Skeletal muscle tissue (tissue), 3 donors: ENCODE measurements at regions not wholly inside any gene's neighbourhood (a gene's known extent, or its start where the extent isn't known, plus 50 kb on each side); places are given as distances from the start of the nearest gene placed in this dataset.
A peak's percentile ranks its signal among the peaks of the same experiment; 100 is the strongest.
"Not testable (repeated sequence)": the region's sequence is repeated elsewhere in the genome, so short reads cannot be mapped to it uniquely, and the experiment has no call there.

Source experiments
- H3K27ac ChIP-seq: one replicate; pipeline ENCODE4 v1.7.0; 2013; ENCODE audit warnings: mild to moderate bottlenecking, low read depth, low read length, inconsistent platforms
- H3K27me3 ChIP-seq, 3 donors: one replicate each; pipeline ENCODE4 v1.7.0; 2013; ENCODE audit warnings: low read length in 3 of 3; ENCODE audit not compliant: control insufficient read depth in 3 of 3, insufficient read depth in 3 of 3
- H3K36me3 ChIP-seq, 3 donors: one replicate each; pipeline ENCODE4 v1.7.0; 2013; ENCODE audit warnings: low read length in 3 of 3; ENCODE audit not compliant: control insufficient read depth in 3 of 3, insufficient read depth in 3 of 3
- H3K4me1 ChIP-seq, 3 donors: one replicate each; pipeline ENCODE4 v1.7.0; 2013; ENCODE audit warnings: low read length in 3 of 3, mild to moderate bottlenecking in 3 of 3; ENCODE audit not compliant: control insufficient read depth in 3 of 3, insufficient read depth in 3 of 3
- H3K4me3 ChIP-seq, 3 donors: one replicate each; pipeline ENCODE4 v1.7.0; 2013; ENCODE audit warnings: low read length in 3 of 3
- H3K9ac ChIP-seq, 3 donors: one replicate each; pipeline ENCODE4 v1.7.0; 2013; ENCODE audit warnings: low read length in 3 of 3, mild to moderate bottlenecking in 3 of 3, moderate library complexity in 2 of 3, low read depth in 1 of 3
- H3K9me3 ChIP-seq, 3 donors: one replicate each; pipeline ENCODE4 v1.7.0; 2013; ENCODE audit warnings: low read length in 3 of 3; ENCODE audit not compliant: control insufficient read depth in 3 of 3
- donor health status: Osteomylitis.

- no peaks in the 10 kb centered on the region for H3K9me3 ChIP-seq
- peaks cover 4 to 8% (median 8%) of the 10 kb centered on the region in 3 donors for H3K4me1 ChIP-seq
- H3K9ac ChIP-seq = no peak overlapping the region
- H3K27me3 ChIP-seq = peaks cover 0 to 3% (median 0%) of the 10 kb centered on the region in 3 donors
- H3K27ac ChIP-seq = no peak overlapping the region
- H3K36me3 ChIP-seq = no peaks in the 10 kb centered on the region
- no peak overlapping the region for H3K4me3 ChIP-seq
These were observed 99.1 kb downstream of the PJA1 start for GRCh38 chrX:69066021-69066757.

GRCh38 chrX:69065451-69065850 lies 99.8 kb downstream of the PJA1 start:
- Histone ChIP-seq H3K4me1 (peaks cover 2 to 4% (median 4%) of the 10 kb centered on the region in 3 donors), H3K9ac (no peak overlapping the region), H3K36me3 (no peaks in the 10 kb centered on the region), H3K4me3 (no peak overlapping the region), H3K9me3 (no peaks in the 10 kb centered on the region), H3K27me3 (peaks cover 0 to 3% (median 0%) of the 10 kb centered on the region in 3 donors), H3K27ac (no peak overlapping the region)

- Histone ChIP-seq H3K4me3 (no peak overlapping the region), H3K9ac (no peak overlapping the region), H3K27me3 (peaks cover 0 to 3% (median 0%) of the 10 kb centered on the region in 3 donors), H3K4me1 (peaks cover 2 to 3% (median 3%) of the 10 kb centered on the region in 3 donors), H3K9me3 (no peaks in the 10 kb centered on the region), H3K36me3 (no peaks in the 10 kb centered on the region), H3K27ac (no peak overlapping the region)
These were observed 101.8 kb downstream of the PJA1 start for GRCh38 chrX:69063486-69063885.

GRCh38 chrX:69062493-69062892 lies 102.8 kb downstream of the PJA1 start:
- peaks cover 0 to under 1% (median 0%) of the 10 kb centered on the region in 3 donors for H3K27me3 ChIP-seq
- no peaks in the 10 kb centered on the region for H3K36me3 ChIP-seq
- H3K4me3 ChIP-seq = no peak overlapping the region
- no peak overlapping the region for H3K27ac ChIP-seq
- H3K9me3 ChIP-seq = no peaks in the 10 kb centered on the region
- H3K9ac ChIP-seq = no peak overlapping the region
- peaks cover 2 to 3% (median 3%) of the 10 kb centered on the region in 3 donors for H3K4me1 ChIP-seq

GRCh38 chrX:69060631-69061408 lies 104.4 kb downstream of the PJA1 start:
- no peaks in the 10 kb centered on the region for H3K9me3 ChIP-seq
- no peak overlapping the region for H3K4me3 ChIP-seq
- H3K27me3 ChIP-seq = no peaks in the 10 kb centered on the region
- peaks cover 2 to 3% (median 3%) of the 10 kb centered on the region in 3 donors for H3K4me1 ChIP-seq
- peak overlapping the region in 1 of 3 donors; percentile 4 for H3K9ac ChIP-seq
- H3K27ac ChIP-seq = no peak overlapping the region
- H3K36me3 ChIP-seq = no peaks in the 10 kb centered on the region

- no peak overlapping the region for H3K4me3 ChIP-seq
- H3K27ac ChIP-seq = no peak overlapping the region
- no peaks in the 10 kb centered on the region for H3K36me3 ChIP-seq
- no peak overlapping the region for H3K9ac ChIP-seq
- no peaks in the 10 kb centered on the region for H3K4me1 ChIP-seq
- H3K27me3 ChIP-seq = peaks cover 0 to 6% (median 0%) of the 10 kb centered on the region in 3 donors
- H3K9me3 ChIP-seq = peaks cover 0 to 6% (median 0%) of the 10 kb centered on the region in 3 donors
These were observed 110.1 kb downstream of the PJA1 start for GRCh38 chrX:69055193-69055592.

- not testable (repeated sequence) for H3K4me1 ChIP-seq, H3K36me3 ChIP-seq, H3K9ac ChIP-seq, H3K27ac ChIP-seq, H3K4me3 ChIP-seq, H3K9me3 ChIP-seq
- H3K27me3 ChIP-seq = peaks cover 0 to 10% (median 0%) of the 10 kb centered on the region in 3 donors
These were observed 110.8 kb downstream of the PJA1 start for GRCh38 chrX:69054497-69054896.

GRCh38 chrX:69051901-69052300 lies 113.4 kb downstream of the PJA1 start:
- Histone ChIP-seq H3K9ac (no peak overlapping the region), H3K27ac (no peak overlapping the region), H3K36me3 (no peaks in the 10 kb centered on the region), H3K9me3 (peaks cover 0 to 6% (median 0%) of the 10 kb centered on the region in 3 donors), H3K4me3 (no peak overlapping the region), H3K4me1 (no peaks in the 10 kb centered on the region), H3K27me3 (peaks cover 0 to 17% (median 0%) of the 10 kb centered on the region in 3 donors)

GRCh38 chrX:69050051-69050765 lies 115.0 kb downstream of the PJA1 start:
- Histone ChIP-seq H3K36me3 (no peaks in the 10 kb centered on the region), H3K27ac (no peak overlapping the region), H3K4me3 (no peak overlapping the region), H3K9me3 (peaks cover 0 to 3% (median 0%) of the 10 kb centered on the region in 3 donors), H3K27me3 (peaks cover 0 to 17% (median 0%) of the 10 kb centered on the region in 3 donors), H3K9ac (no peak overlapping the region), H3K4me1 (no peaks in the 10 kb centered on the region)
